GM10248 (cell line): ENCODE measurements at regions not wholly inside any gene's neighbourhood (a gene's known extent, or its start where the extent isn't known, plus 50 kb on each side); places are given as distances from the start of the nearest gene placed in this dataset.

Source experiments
- CTCF ChIA-PET: fragments of 300-600 bp; sonication (Branson Sonifier 250); formaldehyde crosslinking; extraction: SDS; loops from one replicate; lab custom pipeline; 2021; ENCODE audit warnings: antibody characterized with exemption; lab: Yijun Ruan, JAX
- POLR2A ChIA-PET: fragments of 350-650 bp; sonication (Branson Sonifier 250); formaldehyde crosslinking; extraction: SDS; loops from one replicate; lab custom pipeline; 2020; ENCODE audit warnings: antibody characterized with exemption; lab: Yijun Ruan, JAX
- DNase-seq: peaks from one replicate; pipeline ENCODE4 v3.0.0; 2012; ENCODE audit errors: extremely low spot score
- CTCF ChIP-seq: IDR thresholded peaks from 2 replicates; pipeline ENCODE4 v1.5.1; 2012; ENCODE audit warnings: mild to moderate bottlenecking, low read depth; ENCODE audit errors: extremely low read depth, missing control alignments, control extremely low read depth

DNA sequence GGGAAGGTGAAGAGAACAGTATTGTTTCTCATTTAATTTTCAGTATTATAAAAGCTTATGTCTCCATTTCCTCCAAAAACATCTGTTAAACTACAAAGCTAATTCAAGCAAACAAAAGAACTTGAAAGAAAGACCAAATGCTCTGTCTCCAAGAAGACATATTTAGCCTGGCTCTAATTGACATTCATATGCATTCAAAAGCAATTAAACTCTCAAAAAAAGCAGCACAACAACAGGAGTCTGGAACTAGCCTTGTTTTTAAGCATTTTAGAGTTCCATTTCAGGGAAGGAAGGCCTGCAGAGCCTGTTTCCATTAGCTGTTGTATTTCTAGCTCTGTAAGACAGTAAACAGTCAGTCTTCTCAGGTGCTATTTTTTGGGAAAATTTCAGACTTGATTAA, 447.9 kb downstream of the TDRD15 start:
- CTCF ChIA-PET = interaction anchor here (1.2 to 2.2 kb wide), 2 partner anchors 10 to 134 kb away, joined by 3 to 7 read pairs; no protein-coding TSS in a partner anchor
- TF ChIP-seq CTCF = no peak
- DNase-seq = no peak
- POLR2A ChIA-PET = no interaction called here

- POLR2A ChIA-PET = no interaction called here
- TF ChIP-seq CTCF = no peak
- CTCF ChIA-PET = interaction anchor here (1.2 to 1.4 kb wide), 2 partner anchors 10 to 23 kb away, joined by 4 to 7 read pairs; no protein-coding TSS in a partner anchor
- DNase-seq = no peak
These were observed 456.6 kb downstream of the TDRD15 start for GRCh38 chr2:21580391-21580790.

DNA sequence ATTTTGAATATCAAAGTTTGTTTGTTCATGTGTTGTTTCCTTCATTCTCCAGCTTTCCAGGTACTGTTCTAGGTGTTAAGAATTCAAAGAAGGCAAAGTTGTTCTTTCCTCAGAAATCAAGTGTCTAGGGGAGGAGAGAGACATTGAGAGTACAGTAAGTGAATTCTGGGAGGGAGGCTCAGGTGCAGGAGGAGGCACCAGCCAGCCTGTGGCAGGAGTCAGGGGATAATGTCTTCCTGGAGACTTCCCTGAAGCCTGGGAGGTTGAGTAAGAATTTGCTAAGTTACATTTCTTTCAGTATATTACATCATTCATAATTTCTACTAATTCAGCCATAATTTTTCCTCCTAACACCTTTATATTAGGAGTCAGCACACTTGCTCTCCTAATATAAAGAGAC, 462.1 kb downstream of the TDRD15 start:
- POLR2A ChIA-PET = no interaction called here
- DNase-seq = no peak
- TF ChIP-seq CTCF = no peak
- CTCF ChIA-PET = no interaction called here

DNA sequence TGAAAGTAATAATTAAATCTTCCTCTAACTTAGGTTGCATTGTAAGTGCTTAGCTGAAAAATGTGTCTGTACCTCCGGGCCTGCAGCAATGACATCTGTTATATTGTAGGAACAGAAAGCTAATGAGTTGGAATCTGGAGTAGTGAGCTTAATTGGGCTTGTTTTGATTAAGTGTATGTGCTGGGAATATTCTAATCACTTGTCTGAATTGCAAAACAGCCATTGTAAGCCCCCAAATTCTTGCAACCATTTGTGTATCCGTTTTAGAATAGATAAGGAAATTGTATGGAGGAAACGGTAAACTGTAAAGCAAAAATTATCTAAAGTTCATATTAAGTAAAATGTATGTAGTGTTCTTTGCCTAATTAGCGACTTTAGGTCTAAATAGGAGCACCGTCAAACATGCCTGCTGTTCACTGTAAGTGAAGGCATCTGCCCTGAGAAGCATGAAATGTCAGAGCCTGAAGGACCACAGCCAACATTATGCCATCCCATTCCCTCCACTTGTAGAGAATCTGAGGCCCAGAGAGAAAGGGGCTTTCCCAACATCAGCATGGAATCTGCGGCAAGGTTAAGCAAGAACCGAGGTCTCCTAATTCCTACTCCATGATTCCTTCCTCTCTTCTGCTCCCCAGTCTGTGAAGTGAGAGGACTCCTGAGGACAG, 466.4 kb downstream of the TDRD15 start:
- POLR2A ChIA-PET = no interaction called here
- DNase-seq = no peak
- CTCF ChIA-PET = interaction anchor here (2.0 to 3.8 kb wide), 2 partner anchors 9 to 10 kb away, joined by 7 to 12 read pairs; no protein-coding TSS in a partner anchor
- TF ChIP-seq CTCF = no peak

GRCh38 chr2:21591926-21592325, 468.2 kb downstream of the TDRD15 start:
- POLR2A ChIA-PET = no interaction called here
- CTCF ChIA-PET = no interaction called here

GRCh38 chr2:21599417-21599816, 475.6 kb downstream of the TDRD15 start:
- DNase-seq = no peak
- ChIA-PET POLR2A (interaction anchor here (0.6 kb wide), 1 partner anchor 686 kb away, joined by 3 read pairs; no protein-coding TSS in a partner anchor), CTCF (interaction anchor here (2.4 kb wide), 1 partner anchor 10 kb away, joined by 12 read pairs; no protein-coding TSS in a partner anchor)
- no peak for TF ChIP-seq CTCF

More at GRCh38 chr2:21591926-21592325, 468.2 kb downstream of the TDRD15 start:
- TF ChIP-seq CTCF = no peak
- DNase-seq = no peak
